CD14-positive monocyte (primary cell): ENCODE measurements at regions not wholly inside any gene's neighbourhood (a gene's known extent, or its start where the extent isn't known, plus 50 kb on each side); places are given as distances from the start of the nearest gene placed in this dataset.
"Not testable (repeated sequence)": the region's sequence is repeated elsewhere in the genome, so short reads cannot be mapped to it uniquely, and the experiment has no call there.

ENCODE experiments used
- DNase-seq, 3 donors: peaks; one replicate each; pipeline ENCODE4 v3.0.0-alpha.2; 2011 to 2022
- H2AFZ ChIP-seq: 2 replicates; pipeline ENCODE4 v1.6.0; 2012; ENCODE audit warnings: mild to moderate bottlenecking, low read depth, low read length, inconsistent platforms; ENCODE audit not compliant: insufficient read depth, poor library complexity, severe bottlenecking
- H3K27ac ChIP-seq, 2 donors: 1 replicate in 1 of 2; 2 replicates in 1 of 2; pipeline ENCODE4 v1.5.1; 2012 to 2013; ENCODE audit warnings: low read length in 2 of 2, control low read depth in 1 of 2, inconsistent platforms in 1 of 2, low read depth in 1 of 2, mild to moderate bottlenecking in 1 of 2
- H3K27me3 ChIP-seq, 2 donors: one replicate each; pipeline versions ENCODE4 v1.6.0 to v1.6.1; 2011 to 2013; ENCODE audit warnings: low read length in 2 of 2; ENCODE audit not compliant: control insufficient read depth in 2 of 2, insufficient read depth in 2 of 2
- H3K36me3 ChIP-seq, 2 donors: replicated peaks in 1 of 2; 1 replicate in 1 of 2; 2 replicates in 1 of 2; pipeline versions ENCODE4 v1.5.1 to v1.6.1; 2012 to 2013; ENCODE audit warnings: low read length in 2 of 2, control low read depth in 1 of 2, inconsistent platforms in 1 of 2, mild to moderate bottlenecking in 1 of 2; ENCODE audit not compliant: insufficient read depth in 2 of 2, control insufficient read depth in 1 of 2
- H3K4me1 ChIP-seq, 2 donors: 1 replicate in 1 of 2; 2 replicates in 1 of 2; pipeline versions ENCODE4 v1.5.1 to v1.6.1; 2012 to 2013; ENCODE audit warnings: low read length in 2 of 2, control low read depth in 1 of 2, inconsistent platforms in 1 of 2, mild to moderate bottlenecking in 1 of 2, moderate library complexity in 1 of 2; ENCODE audit not compliant: insufficient read depth in 2 of 2, control insufficient read depth in 1 of 2
- H3K4me2 ChIP-seq: replicated peaks from 2 replicates; pipeline ENCODE3; 2012; ENCODE audit warnings: low read length, moderate library complexity, mild to moderate bottlenecking; ENCODE audit not compliant: poor library complexity, severe bottlenecking; ENCODE audit errors: extremely low read depth
- H3K4me3 ChIP-seq, 3 experiments: fragments of 200-600 bp in 1 of 3; sonication (generic) in 1 of 3; replicated peaks in 1 of 3; 1 replicate in 2 of 3; 2 replicates in 1 of 3; pipeline ENCODE4 v1.5.1; 2011 to 2013; ENCODE audit warnings: low read length in 3 of 3, mild to moderate bottlenecking in 3 of 3, control low read depth in 2 of 3, low read depth in 2 of 3, inconsistent platforms in 1 of 3, moderate library complexity in 1 of 3
- H3K79me2 ChIP-seq: 2 replicates; pipeline ENCODE4 v1.6.0; 2012; ENCODE audit warnings: mild to moderate bottlenecking, control low read depth, inconsistent platforms, low read length, moderate library complexity; ENCODE audit not compliant: insufficient read depth
- H3K9ac ChIP-seq: 2 replicates; pipeline ENCODE4 v1.6.0; 2017; ENCODE audit warnings: low read length, mild to moderate bottlenecking; ENCODE audit not compliant: insufficient read depth, poor library complexity, severe bottlenecking
- H3K9me3 ChIP-seq, 2 donors: replicated peaks in 1 of 2; 1 replicate in 1 of 2; 2 replicates in 1 of 2; pipeline versions ENCODE4 v1.5.1 to v1.6.1; 2012 to 2013; ENCODE audit warnings: low read length in 2 of 2, control low read depth in 1 of 2; ENCODE audit not compliant: control insufficient read depth in 1 of 2, insufficient read depth in 1 of 2
- H4K20me1 ChIP-seq: 2 replicates; pipeline ENCODE4 v1.6.0; 2012; ENCODE audit warnings: mild to moderate bottlenecking, low read length, control low read depth, moderate library complexity; ENCODE audit not compliant: insufficient read depth
- H3K27ac Mint-ChIP-seq, 7 donors: one replicate each; pipeline ENCODE4 v1.8.0; 2020; ENCODE audit warnings: mild to moderate bottlenecking in 7 of 7, mixed read lengths in 7 of 7, moderate library complexity in 6 of 7, inconsistent platforms in 2 of 7
- H3K27me3 Mint-ChIP-seq, 3 donors: one replicate each; pipeline ENCODE4 v1.8.0; 2021 to 2022; ENCODE audit warnings: low read depth in 3 of 3, mild to moderate bottlenecking in 3 of 3, mixed read lengths in 3 of 3, moderate library complexity in 3 of 3, inconsistent platforms in 1 of 3
- H3K36me3 Mint-ChIP-seq, 2 donors: one replicate each; pipeline ENCODE4 v1.8.0; 2020; ENCODE audit warnings: mixed read lengths in 2 of 2, inconsistent platforms in 1 of 2, mild to moderate bottlenecking in 1 of 2
- H3K4me1 Mint-ChIP-seq: one replicate; pipeline ENCODE4 v1.8.0; 2020; ENCODE audit warnings: mild to moderate bottlenecking, mixed read lengths
- H3K4me3 Mint-ChIP-seq, 2 donors: one replicate each; pipeline ENCODE4 v1.8.0; 2020; ENCODE audit warnings: mild to moderate bottlenecking in 2 of 2, mixed read lengths in 2 of 2, moderate library complexity in 1 of 2
- H3K9me3 Mint-ChIP-seq, 7 donors: one replicate each; pipeline ENCODE4 v1.8.0; 2020 to 2022; ENCODE audit warnings: mixed read lengths in 7 of 7, mild to moderate bottlenecking in 6 of 7, moderate library complexity in 6 of 7, inconsistent platforms in 2 of 7
- CTCF ChIP-seq: fragments of 200-600 bp; IDR thresholded peaks from one replicate; pipeline ENCODE4 v1.8.0; 2022; ENCODE audit warnings: antibody characterized with exemption, mild to moderate bottlenecking
- WGBS: methylation state at CpG from one replicate; pipeline ENCODE4 v1.1.5; 2013; ENCODE audit warnings: missing lambda C conversion rate; ENCODE audit not compliant: insufficient coverage; 5-methylcytosine and 5-hydroxymethylcytosine counted together
- intact Hi-C, 2 donors: fragments of 100-400 bp; cut with micrococcal nuclease; formaldehyde crosslinking; loops; one replicate each; pipeline versions ENCODE4 v1.15.0 to v1.15.1; 2023

- no peak overlapping the region for H3K27ac ChIP-seq
- intact Hi-C loops: no loop called here
- no peak for DNase-seq
- H3K36me3 ChIP-seq: no peaks in the 10 kb centered on the region
- H3K79me2 ChIP-seq: no peaks in the 10 kb centered on the region
- H3K4me2 ChIP-seq: no peak overlapping the region
- no peaks in the 10 kb centered on the region for H3K9me3 ChIP-seq
- Mint-ChIP-seq H3K4me3 (no peak overlapping the region), H3K36me3 (no peaks in the 10 kb centered on the region), H3K9me3 (peaks cover 0 to 4% (median 0%) of the 10 kb centered on the region in 7 donors), H3K27me3 (peaks cover 0 to 2% (median 0%) of the 10 kb centered on the region in 3 donors), H3K27ac (no peak overlapping the region), H3K4me1 (peaks cover 14% of the 10 kb centered on the region)
- WGBS: no CpG with 5 or more reads among the region's 1 CpG
- no peak overlapping the region for H3K9ac ChIP-seq
- TF ChIP-seq CTCF: no peak
- H3K4me1 ChIP-seq: peaks cover 0 to 5% of the 10 kb centered on the region in 2 donors
- H3K4me3 ChIP-seq: no peak overlapping the region
- no peaks in the 10 kb centered on the region for H3K27me3 ChIP-seq
- H4K20me1 ChIP-seq: no peaks in the 10 kb centered on the region
- peak overlapping the region; percentile 6 for H2AFZ ChIP-seq
Observed at GRCh38 chr3:143918848-143919247, 52.8 kb upstream of the DIPK2A start.

GRCh38 chr3:143921176-143921575, 50.4 kb upstream of the DIPK2A start:
- H3K27me3 ChIP-seq, H3K9me3 ChIP-seq, H3K4me2 ChIP-seq, H3K27me3 Mint-ChIP-seq, H3K36me3 Mint-ChIP-seq, H3K36me3 ChIP-seq, H3K79me2 ChIP-seq, H3K27ac ChIP-seq, H3K9me3 Mint-ChIP-seq, intact Hi-C loops, H3K4me3 Mint-ChIP-seq, H2AFZ ChIP-seq, H3K4me1 ChIP-seq, H3K9ac ChIP-seq, H4K20me1 ChIP-seq, H3K4me3 ChIP-seq: not testable (repeated sequence)
- H3K27ac Mint-ChIP-seq: peak overlapping the region in 1 of 7 donors; percentile 69
- peaks cover 27% of the 10 kb centered on the region for H3K4me1 Mint-ChIP-seq
- peak; percentile 27 to 66 (median 44) for DNase-seq
- WGBS: no CpG with 5 or more reads among the region's 1 CpG
